GM18508 (cell line): ENCODE measurements at regions not wholly inside any gene's neighbourhood (a gene's known extent, or its start where the extent isn't known, plus 50 kb on each side); places are given as distances from the start of the nearest gene placed in this dataset.
A peak's percentile ranks its signal among the peaks of the same experiment; 100 is the strongest.
"Not testable (repeated sequence)": the region's sequence is repeated elsewhere in the genome, so short reads cannot be mapped to it uniquely, and the experiment has no call there.

ENCODE experiments used
- ATAC-seq: cut with Tn5 transposase; IDR thresholded peaks from one replicate; pipeline ENCODE4 v1.9.1; 2021; ENCODE audit warnings: moderate number of reproducible peaks; ENCODE audit not compliant: insufficient read depth, unreplicated experiment

- ATAC-seq = not testable (repeated sequence)
These were observed 304.7 kb downstream of the GJA1 start for GRCh38 chr6:121740188-121740587.

DNA sequence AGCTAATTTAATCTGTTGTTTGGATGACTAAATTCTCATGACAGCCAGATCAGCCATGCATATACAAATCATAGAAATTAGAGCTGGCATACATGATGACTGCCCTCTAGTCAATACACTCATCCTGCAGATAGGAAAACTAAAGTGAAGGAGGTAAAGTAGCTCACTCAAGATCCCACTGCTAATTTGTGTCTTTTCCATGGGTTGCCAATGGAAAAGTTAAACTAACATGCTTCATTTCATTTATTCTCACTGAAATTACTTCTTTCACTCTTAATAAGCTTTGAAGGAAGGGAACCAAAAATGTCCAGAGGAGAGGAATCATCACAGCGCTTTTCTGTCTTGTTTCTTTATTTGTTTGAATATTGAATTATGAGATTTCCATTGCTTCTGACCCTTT is 308.2 kb downstream of the GJA1 start:
- no peak for ATAC-seq

DNA sequence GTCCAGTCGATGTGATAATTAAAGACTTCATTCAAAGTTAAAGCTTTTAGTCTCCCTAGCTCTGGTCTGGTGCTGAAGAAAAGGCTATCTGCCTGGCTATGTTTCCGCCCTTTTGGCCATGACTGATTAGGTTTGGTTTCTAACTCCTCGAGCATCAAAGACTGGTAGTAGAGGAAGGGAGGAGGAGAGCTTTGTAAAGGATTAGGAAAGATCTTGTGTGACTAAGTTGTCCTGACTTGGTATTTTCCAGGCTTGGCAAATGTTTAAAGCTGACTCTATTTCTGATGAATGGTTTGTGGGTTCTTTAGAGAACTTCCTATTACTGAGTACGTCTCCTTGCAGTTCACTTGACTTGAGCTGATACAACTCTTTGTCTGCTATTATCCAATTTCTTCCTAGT is 312.9 kb downstream of the GJA1 start:
- ATAC-seq = no peak

GRCh38 chr6:121748850-121749249 is 313.4 kb downstream of the GJA1 start:
- ATAC-seq = no peak

DNA sequence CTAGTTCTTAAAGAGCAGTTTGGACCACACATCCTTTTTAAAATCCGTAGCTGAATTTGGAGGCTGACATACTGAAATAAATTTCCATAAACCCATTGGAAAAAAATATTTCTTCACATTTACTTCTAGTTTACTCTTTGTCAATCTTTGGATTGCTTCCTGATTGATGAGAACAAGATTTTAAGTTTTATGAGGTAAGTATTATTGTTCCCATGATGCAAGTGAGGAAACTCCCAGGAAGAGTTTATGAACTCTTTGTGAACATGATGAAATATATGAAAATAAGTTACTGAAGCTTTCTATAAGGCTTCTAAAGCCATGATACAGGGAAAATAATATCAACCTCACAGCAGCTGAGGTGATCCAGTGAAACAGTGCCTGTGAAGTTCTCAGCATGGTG is 320.0 kb downstream of the GJA1 start:
- no peak for ATAC-seq

DNA sequence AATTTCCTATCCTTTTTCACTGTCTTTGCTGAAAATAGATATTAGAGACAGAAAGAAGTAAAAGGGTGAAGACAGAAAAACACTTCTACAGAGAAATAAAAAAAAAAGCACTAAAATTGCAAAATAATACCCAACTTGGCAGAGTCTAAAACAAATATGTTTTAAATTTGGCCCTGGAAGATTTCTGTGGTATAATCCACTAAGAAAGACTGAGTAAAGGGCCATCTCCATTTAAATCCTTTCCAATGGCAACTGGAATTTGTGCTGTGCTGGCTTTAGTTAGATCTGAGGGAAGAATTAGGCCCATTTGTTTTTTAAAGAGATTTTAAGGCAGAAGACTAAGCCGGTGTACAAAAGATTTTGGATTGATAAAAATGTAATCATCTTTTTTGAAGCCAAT is 321.2 kb downstream of the GJA1 start:
- ATAC-seq = no peak

- ATAC-seq = peak; percentile 71
These were observed 323.9 kb downstream of the GJA1 start for GRCh38 chr6:121759370-121759769.

DNA sequence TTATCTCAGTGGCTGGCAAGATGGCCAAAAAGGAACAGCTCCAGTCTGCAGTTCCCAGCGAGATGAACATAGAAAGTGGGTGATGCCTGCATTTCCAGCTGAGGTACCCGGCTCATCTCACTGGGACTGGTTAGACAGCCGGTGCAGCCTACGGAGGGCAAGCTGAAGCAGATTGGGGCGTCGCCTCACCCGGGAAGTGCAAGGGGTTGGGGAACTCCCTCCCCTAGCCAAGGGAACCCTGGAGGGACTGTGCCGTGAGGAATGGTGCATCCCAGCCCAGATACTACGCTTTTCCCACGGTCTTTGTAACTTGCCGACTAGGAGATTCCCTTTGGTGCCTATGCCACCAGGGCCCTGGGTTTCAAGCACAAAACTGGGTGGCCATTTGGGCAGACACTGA is 324.7 kb downstream of the GJA1 start:
- no peak for ATAC-seq

DNA sequence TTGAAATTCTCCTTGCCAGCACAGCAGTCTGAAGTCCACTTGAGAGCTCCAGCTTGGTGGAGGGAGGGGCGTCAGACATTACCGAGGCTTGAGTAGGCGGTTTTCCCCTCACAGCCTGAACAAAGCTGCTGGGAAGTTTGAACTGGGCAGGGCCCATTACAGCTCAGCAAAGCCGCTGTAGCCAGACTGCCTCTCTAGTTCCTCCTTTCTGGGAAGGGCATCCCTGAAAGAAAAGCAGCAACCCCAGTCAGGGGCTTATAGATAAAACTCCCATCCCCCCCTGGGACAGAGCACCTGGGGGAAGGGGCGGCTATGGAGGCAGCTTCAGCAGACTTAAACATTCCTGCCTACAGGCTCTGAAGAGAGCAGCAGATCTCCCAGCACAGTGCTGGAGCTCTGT is 325.3 kb downstream of the GJA1 start:
- ATAC-seq = no peak

- ATAC-seq = peak; percentile 90
These were observed 329.0 kb downstream of the GJA1 start for GRCh38 chr6:121764493-121764892.

DNA sequence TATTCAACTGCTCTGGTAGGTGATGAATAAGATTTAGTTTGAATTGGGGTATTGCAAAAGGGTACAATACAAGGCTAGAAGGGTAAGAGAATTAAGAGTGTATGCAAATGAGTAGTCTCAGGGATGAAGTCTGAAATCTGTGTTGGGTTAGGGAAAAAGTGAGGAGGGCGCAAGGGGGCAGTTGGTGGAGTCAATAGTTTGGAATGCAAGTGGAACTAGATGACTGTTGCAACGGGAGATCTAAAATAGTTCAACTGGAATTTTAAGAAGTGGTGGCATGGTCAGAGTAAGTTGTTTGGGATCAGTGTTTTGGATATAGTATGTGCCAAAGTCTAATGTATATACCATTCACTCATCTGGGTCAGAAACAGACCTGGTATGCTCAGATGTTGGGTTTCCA is 329.6 kb downstream of the GJA1 start:
- ATAC-seq = no peak

DNA sequence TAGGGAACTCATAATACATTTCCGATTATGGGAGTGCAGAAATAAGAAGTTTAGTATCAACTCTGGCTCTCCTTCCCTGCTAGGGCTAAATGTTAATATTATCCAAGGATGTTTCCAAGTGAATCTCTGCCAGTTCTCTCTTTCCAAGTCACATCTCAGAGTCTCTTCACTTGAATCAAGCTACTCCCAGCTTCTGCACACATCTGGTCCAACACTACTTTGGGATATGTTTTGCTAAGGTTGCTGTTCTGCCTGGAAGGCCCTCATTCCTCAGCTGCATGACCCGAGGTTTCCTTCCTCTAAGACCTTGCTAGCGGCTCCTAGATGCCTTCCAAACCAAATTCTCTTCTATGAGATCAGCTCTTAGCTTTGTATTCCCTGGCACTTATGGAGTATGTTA is 331.8 kb downstream of the GJA1 start:
- ATAC-seq = no peak

DNA sequence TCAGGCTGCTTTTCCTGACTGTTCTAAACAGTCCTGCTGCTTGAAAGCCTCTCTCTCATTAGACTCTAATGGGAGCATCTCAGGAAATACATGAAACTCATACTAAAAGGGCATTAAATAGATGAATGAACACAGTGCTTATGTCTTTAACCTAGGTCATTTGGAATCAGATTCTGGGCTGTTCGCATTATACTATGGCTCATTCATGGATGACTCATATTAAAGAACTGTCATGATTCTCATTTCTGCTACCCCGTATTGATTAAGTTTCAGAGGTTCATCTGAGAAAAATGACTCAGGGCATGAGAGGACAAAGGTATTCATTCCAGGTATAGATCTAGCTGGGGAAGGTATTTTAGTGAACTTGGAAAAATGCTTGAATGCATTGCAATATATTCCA is 335.5 kb downstream of the GJA1 start:
- ATAC-seq = peak; percentile 53

DNA sequence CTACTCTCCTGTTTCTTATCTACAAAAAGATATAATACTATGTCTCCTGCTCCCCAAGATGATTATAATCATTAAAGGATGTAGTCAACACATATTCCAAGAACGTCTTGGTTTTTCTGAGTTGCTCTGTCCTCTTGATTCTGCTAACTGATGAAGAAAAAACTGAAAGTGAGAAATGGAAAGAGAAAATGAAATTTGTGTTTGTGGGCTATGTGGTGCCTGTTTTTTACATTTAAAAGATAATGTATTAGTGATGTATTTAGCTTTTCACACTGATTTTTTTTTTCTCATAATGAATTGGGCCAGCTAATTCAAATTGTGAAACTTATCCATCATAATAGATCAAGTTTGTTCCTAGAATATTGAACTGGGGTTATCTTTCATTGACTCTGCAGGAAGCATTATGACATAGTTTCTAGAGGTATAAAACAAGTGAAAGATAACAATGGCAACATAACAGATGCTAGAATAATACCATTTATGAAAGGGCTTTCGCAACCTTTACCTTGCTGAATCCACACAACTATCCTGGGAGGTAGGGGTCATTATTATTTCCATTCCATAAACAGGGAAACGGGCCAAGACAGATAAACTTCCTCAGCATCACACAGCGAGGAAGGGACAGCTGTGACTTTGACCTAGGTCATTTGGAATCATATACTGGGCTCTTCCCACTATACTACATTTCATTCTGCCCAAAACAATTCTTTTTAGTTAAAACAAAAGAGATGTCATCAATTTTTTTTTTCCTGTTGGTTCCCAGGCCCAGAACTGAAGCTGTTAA is 336.7 kb downstream of the GJA1 start:
- peak; percentile 87 for ATAC-seq

- ATAC-seq = no peak
These were observed 340.6 kb downstream of the GJA1 start for GRCh38 chr6:121776054-121776453.

- no peak for ATAC-seq
These were observed 345.2 kb downstream of the GJA1 start for GRCh38 chr6:121780325-121781321.

DNA sequence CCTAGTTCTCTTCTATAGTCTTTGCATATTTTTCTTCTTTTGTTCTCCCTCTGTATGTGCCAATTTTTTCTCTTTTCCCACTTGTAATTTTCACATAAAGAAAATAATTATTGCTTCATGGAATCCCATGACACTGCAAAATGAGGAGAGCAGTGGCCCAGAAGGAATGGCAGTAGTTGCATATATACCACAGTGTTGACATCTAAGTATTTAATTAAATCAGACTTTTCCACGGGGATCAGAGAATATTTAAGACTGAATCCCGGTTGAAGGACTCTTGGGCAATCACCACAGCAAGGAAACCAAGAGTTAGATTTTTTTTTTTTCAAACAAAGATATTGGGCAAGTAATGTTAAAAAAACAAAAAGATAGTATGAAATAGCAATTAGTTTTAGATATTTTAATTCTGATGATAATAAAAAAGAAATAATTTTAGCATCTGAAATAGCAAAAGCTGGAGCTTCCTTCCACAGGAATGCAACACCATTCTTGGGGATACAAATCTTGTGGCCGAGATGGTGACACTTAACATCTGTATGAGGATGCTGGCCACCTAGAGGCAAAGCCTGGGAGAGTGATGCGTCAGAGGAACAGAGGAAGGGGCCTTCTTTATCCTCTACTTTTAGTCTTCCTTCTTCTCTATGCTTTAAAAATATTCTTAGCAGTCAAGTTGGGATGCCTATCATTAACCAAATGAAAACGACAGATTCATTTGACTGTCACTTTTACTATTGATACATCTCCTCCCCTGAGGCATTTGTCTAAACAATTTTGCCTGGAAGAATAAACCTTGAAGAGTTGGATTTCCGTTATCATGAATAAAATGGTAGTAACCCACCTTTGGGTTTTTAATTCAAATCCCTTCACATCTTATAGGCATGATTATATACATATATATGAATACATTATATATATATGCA is 356.2 kb downstream of the GJA1 start:
- ATAC-seq = no peak

DNA sequence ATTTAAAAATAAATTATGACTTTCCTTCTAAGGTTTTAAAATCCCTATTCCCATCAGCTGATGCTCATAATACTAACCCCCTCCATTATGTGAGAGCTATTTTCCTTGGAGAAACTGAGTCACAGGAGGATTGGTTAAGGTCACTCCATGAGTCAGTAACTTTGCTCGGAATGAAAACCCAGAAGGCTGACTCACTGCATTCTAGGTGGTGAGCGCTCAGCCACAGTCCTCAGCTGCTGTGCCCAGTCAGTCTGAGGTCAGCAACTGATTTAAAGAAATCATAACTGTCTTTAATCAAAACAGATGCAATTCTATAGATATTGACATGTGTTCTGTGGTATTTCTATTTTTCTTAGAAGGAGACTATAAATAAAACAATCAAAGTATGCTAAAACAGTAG is 359.2 kb downstream of the GJA1 start:
- ATAC-seq = no peak

GRCh38 chr6:121797598-121797997 is 362.2 kb downstream of the GJA1 start:
- ATAC-seq = not testable (repeated sequence)

DNA sequence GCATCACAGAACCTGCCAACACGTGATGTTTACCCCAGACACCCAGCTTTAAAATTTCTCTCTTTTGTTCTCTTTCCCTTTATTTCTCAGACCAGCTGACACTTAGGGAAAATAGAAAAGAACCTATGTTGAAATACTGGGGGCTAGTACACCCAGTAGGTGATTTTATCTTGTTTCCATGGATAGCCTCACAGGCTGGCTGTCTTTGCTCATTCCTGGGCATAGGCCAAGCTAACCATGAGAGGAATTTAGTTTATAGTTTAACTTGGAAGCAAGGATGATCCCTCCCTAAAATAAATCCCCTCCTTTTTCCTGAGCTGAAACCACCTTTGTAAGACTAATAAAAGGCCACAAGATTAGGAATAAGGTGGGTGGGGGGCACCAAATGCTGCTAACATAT is 362.7 kb downstream of the GJA1 start:
- ATAC-seq = not testable (repeated sequence)
